GM23248 (cell line): ENCODE measurements at regions not wholly inside any gene's neighbourhood (a gene's known extent, or its start where the extent isn't known, plus 50 kb on each side); places are given as distances from the start of the nearest gene placed in this dataset.

Experiments
- DNase-seq: peaks from one replicate; pipeline ENCODE4 v3.0.0-alpha.2; 2015
- H2AFZ ChIP-seq: fragments of 200-600 bp; sonication (generic); 2 replicates; pipeline ENCODE4 v1.6.1; 2016; ENCODE audit warnings: antibody characterized with exemption
- H3F3A ChIP-seq: fragments of 200-600 bp; sonication (generic); 2 replicates; pipeline ENCODE4 v1.6.1; 2016; ENCODE audit warnings: mild to moderate bottlenecking, antibody characterized with exemption, mixed run types; ENCODE audit not compliant: insufficient read depth
- H3K27ac ChIP-seq: fragments of 200-600 bp; sonication (generic); 2 replicates; pipeline ENCODE4 v1.5.1; 2016; ENCODE audit warnings: mild to moderate bottlenecking
- H3K27me3 ChIP-seq: fragments of 200-600 bp; sonication (generic); replicated peaks from 2 replicates; pipeline ENCODE4 v1.6.1; 2016; ENCODE audit warnings: mild to moderate bottlenecking; ENCODE audit not compliant: insufficient read depth
- H3K36me3 ChIP-seq: fragments of 200-600 bp; sonication (generic); 2 replicates; pipeline ENCODE4 v1.6.1; 2016; ENCODE audit warnings: low read depth, mild to moderate bottlenecking
- H3K4me1 ChIP-seq: fragments of 200-600 bp; sonication (generic); 2 replicates; pipeline ENCODE4 v1.6.1; 2016; ENCODE audit warnings: mild to moderate bottlenecking; ENCODE audit not compliant: insufficient read depth
- H3K4me2 ChIP-seq: fragments of 200-600 bp; sonication (generic); one replicate; pipeline ENCODE4 v1.6.1; 2016; ENCODE audit warnings: mild to moderate bottlenecking; ENCODE audit not compliant: unreplicated experiment
- H3K4me3 ChIP-seq: fragments of 200-600 bp; sonication (generic); 2 replicates; pipeline ENCODE4 v1.5.1; 2016; ENCODE audit warnings: mild to moderate bottlenecking
- H3K79me2 ChIP-seq: fragments of 200-600 bp; sonication (generic); 2 replicates; pipeline ENCODE4 v1.6.1; 2016; ENCODE audit warnings: mild to moderate bottlenecking; ENCODE audit not compliant: insufficient read depth
- H3K9ac ChIP-seq: fragments of 200-600 bp; sonication (generic); 2 replicates; pipeline ENCODE4 v1.6.1; 2016; ENCODE audit warnings: mild to moderate bottlenecking
- H3K9me2 ChIP-seq: fragments of 200-600 bp; sonication (generic); 2 replicates; pipeline ENCODE4 v1.6.1; 2016; ENCODE audit warnings: mixed run types, mild to moderate bottlenecking, moderate library complexity; ENCODE audit not compliant: insufficient read depth
- H3K9me3 ChIP-seq: fragments of 200-600 bp; sonication (generic); one replicate; pipeline ENCODE4 v1.6.1; 2017; ENCODE audit warnings: low read depth
- H4K20me1 ChIP-seq: fragments of 200-600 bp; sonication (generic); 2 replicates; pipeline ENCODE4 v1.6.0; 2016; ENCODE audit not compliant: insufficient read depth
- EZH2 ChIP-seq: fragments of 200-600 bp; sonication (generic); IDR thresholded peaks from 2 replicates; pipeline ENCODE4 v1.6.1; 2018; ENCODE audit warnings: antibody characterized with exemption, mild to moderate bottlenecking; ENCODE audit not compliant: insufficient read depth, poor library complexity, severe bottlenecking
- EZH2phosphoT487 ChIP-seq: fragments of 200-600 bp; sonication (generic); IDR thresholded peaks from 2 replicates; pipeline ENCODE4 v1.6.1; 2018; ENCODE audit warnings: antibody characterized with exemption, moderate library complexity, mild to moderate bottlenecking, low read depth; ENCODE audit not compliant: insufficient read depth
- WGBS, 2 experiments: methylation state at CpG; one replicate each; pipeline ENCODE4 v1.1.6; 2015 to 2017; ENCODE audit warnings: low lambda C conversion rate in 2 of 2, low coverage in 1 of 2; ENCODE audit errors: missing lambda C conversion rate in 2 of 2; 5-methylcytosine and 5-hydroxymethylcytosine counted together
- in situ Hi-C: fragments of 300-500 bp; cut with MboI; formaldehyde crosslinking; loops from 2 replicates; pipeline ENCODE4 v1.15.0; 2020

DNA sequence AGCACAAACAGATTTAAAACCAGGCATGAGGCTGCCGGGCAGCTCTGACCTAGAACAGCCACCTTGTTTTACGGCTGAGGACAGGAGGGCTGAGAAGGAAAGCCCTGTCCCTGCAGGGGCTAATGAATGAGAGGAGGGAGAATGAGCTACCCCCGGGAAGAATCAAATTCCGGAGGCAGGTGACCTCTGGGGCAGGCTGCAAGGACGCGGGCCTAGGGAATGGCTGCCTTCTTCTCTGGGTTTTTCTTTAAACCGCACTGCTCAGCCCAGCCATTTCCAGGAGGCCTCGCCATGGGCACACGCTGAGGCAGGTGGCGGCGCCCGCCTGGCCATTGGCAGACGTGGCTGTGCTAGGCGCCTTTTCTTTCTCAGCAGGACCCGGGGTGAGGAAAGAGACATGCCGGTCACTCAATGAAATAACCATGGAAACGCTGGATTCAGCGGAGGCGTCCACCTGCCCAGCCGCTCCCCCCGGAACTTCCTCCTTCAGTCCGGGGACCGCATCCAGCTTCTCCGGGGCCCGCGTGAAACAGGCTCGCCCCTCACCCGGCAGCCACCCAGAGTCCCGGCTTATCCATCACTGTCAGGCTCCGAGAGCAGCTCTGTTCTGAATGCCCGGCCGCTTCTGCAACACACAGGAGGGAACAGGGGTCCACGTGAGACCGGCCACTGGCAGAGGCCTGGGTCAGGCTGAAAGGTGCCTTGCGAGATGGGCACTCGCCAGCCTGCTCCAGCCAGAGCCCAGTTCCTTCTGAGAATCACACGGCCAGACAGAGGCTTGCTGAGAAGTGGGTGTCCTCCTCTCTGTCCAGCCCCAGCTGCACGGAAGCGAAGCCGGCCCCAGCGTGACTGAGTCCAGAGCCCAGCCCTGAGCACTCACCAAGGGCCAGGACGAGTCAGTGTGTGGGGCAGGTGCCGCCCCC lies 82.1 kb downstream of the PDGFA start:
- WGBS, 2 experiments = 56 to 60% methylated on average over 40 to 41 of the region's 43 CpGs
- DNase-seq = no peak
- no peaks in the 10 kb centered on the region for H4K20me1 ChIP-seq
- H3K27ac ChIP-seq = no peak overlapping the region
- in situ Hi-C loops = no loop called here
- no peaks in the 10 kb centered on the region for H3K9me3 ChIP-seq
- no peaks in the 10 kb centered on the region for H3F3A ChIP-seq
- no peaks in the 10 kb centered on the region for H3K79me2 ChIP-seq
- no peaks in the 10 kb centered on the region for H3K36me3 ChIP-seq
- no peak overlapping the region for H2AFZ ChIP-seq
- no peak overlapping the region for H3K4me2 ChIP-seq
- H3K27me3 ChIP-seq = 0 out of 2 replicates have a peak, but pooled peaks cover 3% of the 10 kb centered on the region
- H3K9me2 ChIP-seq = no peaks in the 10 kb centered on the region
- peaks cover 7% of the 10 kb centered on the region for H3K4me1 ChIP-seq
- no peak for TF ChIP-seq EZH2phosphoT487
- TF ChIP-seq EZH2 = no peak
- no peak overlapping the region for H3K9ac ChIP-seq
- no peak overlapping the region for H3K4me3 ChIP-seq

DNA sequence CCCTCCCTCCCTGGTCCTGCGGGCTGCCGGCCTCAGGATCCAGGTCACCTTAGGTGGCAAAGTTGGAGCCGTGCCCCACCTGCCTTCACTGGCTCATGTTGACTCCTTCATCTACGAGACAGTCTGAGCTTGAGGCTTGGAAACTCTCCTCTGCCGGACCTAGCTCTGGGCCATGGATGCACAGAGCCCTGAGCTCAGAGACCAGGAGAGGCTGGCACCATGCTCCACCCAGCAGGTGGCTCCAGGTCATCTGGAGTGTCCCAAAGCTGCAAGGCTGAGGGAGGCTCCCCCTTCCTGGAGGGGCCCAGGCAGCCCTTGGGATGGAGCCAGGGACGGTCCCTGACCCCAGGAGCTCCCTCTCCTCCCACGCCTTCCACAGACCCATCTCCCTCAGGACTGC lies 81.3 kb downstream of the PDGFA start:
- Histone ChIP-seq H3K9me3 (no peaks in the 10 kb centered on the region), H3K4me1 (peaks cover 7% of the 10 kb centered on the region), H3K9ac (no peak overlapping the region), H3K4me2 (no peak overlapping the region), H3K27me3 (0 out of 2 replicates have a peak, but pooled peaks cover 3% of the 10 kb centered on the region), H3K4me3 (no peak overlapping the region), H4K20me1 (no peaks in the 10 kb centered on the region), H3K36me3 (no peaks in the 10 kb centered on the region), H3K27ac (no peak overlapping the region), H3K9me2 (no peaks in the 10 kb centered on the region), H3F3A (no peaks in the 10 kb centered on the region), H2AFZ (no peak overlapping the region), H3K79me2 (no peaks in the 10 kb centered on the region)
- TF ChIP-seq EZH2phosphoT487 (no peak), EZH2 (no peak)
- in situ Hi-C loops = no loop called here
- DNase-seq = no peak
- WGBS, 2 experiments = 48 to 51% methylated on average over 7 of the region's 7 CpGs

DNA sequence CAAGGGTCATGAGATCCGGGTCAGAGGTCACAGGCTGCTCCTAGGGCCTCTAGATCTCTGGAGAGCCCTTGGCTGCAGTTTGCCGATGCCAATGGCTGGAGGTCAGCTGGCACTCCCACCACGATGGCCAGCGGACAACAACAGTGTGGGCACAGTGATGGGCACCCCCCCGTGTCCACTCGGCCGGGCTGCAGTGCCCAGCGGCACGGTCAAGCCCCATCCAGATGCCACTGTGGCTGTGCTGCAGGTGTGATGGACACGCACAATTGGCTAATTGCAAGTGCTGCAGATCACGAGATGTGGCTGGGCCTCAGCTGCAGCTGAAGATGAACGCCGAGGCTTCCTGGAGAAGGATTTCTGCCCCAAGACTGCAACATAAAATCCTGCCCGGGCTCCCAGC lies 80.7 kb downstream of the PDGFA start:
- Histone ChIP-seq H3K27ac (no peak overlapping the region), H3K4me3 (no peak overlapping the region), H3K9me3 (no peaks in the 10 kb centered on the region), H3K79me2 (no peaks in the 10 kb centered on the region), H3K4me1 (peaks cover 7% of the 10 kb centered on the region), H3F3A (no peaks in the 10 kb centered on the region), H3K36me3 (no peaks in the 10 kb centered on the region), H3K9ac (no peak overlapping the region), H3K27me3 (0 out of 2 replicates have a peak, but pooled peaks cover 3% of the 10 kb centered on the region), H2AFZ (no peak overlapping the region), H3K4me2 (no peak overlapping the region), H4K20me1 (no peaks in the 10 kb centered on the region), H3K9me2 (no peaks in the 10 kb centered on the region)
- no peak for TF ChIP-seq EZH2phosphoT487
- TF ChIP-seq EZH2 = no peak
- WGBS, 2 experiments = 56 to 62% methylated on average over 8 to 14 of the region's 14 CpGs
- DNase-seq = no peak
- in situ Hi-C loops = no loop called here

DNA sequence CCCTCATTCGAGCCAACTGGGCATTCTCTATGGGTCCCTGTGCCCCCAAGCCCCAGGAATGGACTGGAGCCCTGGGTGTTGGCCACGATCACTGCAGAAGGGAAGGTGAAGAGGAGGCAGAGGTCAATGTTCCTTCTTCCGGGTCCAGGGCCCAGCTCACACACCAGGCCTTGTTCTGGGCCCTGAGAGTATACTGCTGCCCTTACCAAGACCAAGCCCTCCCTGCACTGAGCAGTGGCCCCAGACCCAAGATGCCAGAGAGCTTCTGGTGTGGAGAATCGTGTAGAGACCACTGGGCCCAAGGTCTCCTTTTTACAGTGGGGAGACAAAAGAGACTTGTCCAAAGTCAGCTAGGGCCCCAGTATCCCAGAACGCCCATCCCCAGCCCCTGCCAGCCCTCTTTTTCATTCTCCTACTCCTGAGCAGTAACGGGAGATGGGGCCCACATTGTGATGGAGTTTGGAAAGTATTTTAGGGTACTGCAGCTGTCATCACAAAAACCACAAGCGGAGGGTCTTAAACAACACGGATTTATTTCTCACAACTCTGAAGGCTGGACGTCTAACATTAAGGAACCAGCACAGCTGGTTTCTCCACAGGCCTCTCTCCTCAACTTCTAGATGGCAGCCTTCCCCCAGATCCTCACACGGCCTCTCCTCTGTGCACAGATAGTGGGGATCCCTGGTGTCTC lies 79.4 kb downstream of the PDGFA start:
- Histone ChIP-seq H3K27me3 (no peaks in the 10 kb centered on the region; the same call in 1 of the 2 replicates), H3K4me3 (no peak overlapping the region), H3K79me2 (no peaks in the 10 kb centered on the region), H2AFZ (no peak overlapping the region), H3K36me3 (no peaks in the 10 kb centered on the region), H3K9ac (no peak overlapping the region), H3K9me2 (no peaks in the 10 kb centered on the region), H3K9me3 (no peaks in the 10 kb centered on the region), H4K20me1 (no peaks in the 10 kb centered on the region), H3K4me1 (peaks cover 7% of the 10 kb centered on the region), H3F3A (no peaks in the 10 kb centered on the region), H3K27ac (no peak overlapping the region), H3K4me2 (no peak overlapping the region)
- TF ChIP-seq EZH2 (no peak), EZH2phosphoT487 (no peak)
- in situ Hi-C loops = no loop called here
- DNase-seq = no peak
- 52 to 55% methylated on average over 10 of the region's 10 CpGs for WGBS, 2 experiments
